DMS79 (cell line): ENCODE measurements at regions not wholly inside any gene's neighbourhood (a gene's known extent, or its start where the extent isn't known, plus 50 kb on each side); places are given as distances from the start of the nearest gene placed in this dataset.
"Not testable (repeated sequence)": the region's sequence is repeated elsewhere in the genome, so short reads cannot be mapped to it uniquely, and the experiment has no call there.

Source experiments
- DNase-seq: peaks from one replicate; lab custom pipeline; 2025; lab: John Stamatoyannopoulos, UW

DNA sequence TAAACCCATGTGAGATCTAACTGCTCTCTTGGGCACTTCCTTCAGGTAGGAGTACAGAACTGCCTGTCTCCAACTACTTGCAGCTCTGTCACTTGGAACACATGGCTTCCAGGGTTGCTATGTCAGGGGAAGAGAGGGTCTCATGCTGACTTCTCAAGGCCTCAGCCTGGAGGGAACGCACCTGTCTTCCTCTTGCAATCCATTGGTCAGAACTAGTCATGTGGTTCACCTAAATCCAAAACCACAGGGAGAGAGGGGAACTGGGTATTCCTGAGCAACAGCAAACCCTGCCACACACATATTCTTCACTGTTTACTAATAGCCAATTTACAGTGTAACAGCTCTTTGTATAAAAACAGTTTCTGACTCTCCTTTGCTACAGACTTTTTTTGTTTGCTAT is 206.1 kb downstream of the KCNJ2 start:
- no peak for DNase-seq

DNA sequence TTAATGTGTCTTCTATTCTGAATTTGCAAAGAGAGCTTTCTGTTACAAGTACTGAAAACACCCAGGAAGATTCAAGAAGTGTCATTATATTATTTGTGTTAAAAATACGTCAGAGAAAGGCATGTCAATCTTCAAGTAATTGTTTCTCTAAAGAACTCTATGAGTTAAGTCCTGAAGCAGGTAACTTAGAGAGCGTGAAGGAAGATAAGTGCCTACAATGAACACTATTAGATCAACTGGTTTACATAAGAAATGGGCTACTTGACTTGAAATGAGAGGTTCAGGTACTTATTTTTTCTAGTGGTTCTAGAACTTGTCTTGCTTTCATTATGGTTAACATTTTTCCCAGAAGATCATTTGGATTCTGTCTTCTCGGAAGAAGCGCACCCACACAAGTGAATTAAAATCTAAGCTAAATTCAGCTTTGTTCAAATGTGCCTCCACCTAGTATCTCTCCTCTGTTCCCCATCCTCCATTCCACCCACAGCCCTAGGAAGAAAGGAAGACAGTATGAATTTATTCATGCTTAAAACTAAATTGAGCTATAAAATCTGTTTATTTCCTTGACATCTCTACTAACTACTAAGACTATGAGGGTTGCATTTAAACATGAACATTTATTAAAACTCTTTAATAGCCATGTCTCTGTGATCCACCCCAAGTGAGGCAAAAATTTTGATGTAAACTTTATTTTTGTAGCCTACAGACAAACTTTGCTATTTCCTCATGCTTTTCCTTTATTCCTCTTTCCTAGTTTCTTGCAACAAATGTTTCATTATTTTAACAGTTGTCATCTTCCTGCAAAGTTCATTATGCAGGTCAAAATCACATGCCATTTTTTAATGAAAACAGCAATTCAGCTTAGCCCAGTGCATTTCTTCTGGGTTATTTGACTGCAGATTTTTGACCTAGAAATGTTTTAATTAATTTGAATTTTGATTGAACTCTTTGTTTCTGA is 206.8 kb downstream of the KCNJ2 start:
- no peak for DNase-seq

DNA sequence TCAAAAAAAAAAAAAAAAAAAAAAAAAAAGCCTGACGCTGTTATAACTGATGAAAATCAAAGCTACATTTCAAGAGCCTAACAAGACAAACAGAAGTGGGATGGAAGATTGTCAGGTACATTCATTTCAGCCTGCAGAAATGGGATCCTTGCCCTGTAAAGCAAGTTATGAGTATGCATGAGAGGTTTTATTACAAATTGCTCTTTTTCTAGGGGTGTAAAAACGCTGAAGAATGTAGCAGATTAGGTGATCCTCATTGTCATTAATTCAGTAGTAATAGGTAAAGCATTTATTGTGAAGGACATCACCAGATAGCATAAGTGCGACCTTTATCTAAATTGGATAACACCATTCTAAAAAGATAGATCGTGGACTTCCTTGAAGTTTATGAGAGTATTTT is 208.3 kb downstream of the KCNJ2 start:
- no peak for DNase-seq

DNA sequence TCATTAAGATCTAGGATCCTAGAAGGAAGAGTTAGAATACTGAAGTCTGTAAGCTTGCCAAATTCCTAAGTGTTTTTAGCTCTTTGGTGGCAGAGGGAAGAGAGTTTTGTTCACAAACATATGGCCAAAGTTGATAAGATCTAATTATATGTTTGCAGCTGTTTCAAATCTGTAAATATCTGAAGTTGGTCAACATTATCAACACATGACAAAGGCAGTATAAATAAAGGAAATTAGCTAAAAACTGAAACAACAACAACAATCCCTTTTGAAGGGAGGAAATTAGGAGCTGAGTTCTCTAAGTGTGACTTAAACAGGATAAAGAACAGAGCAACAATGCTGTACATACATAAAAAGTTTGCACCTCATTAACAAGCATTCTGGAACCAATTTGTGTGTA is 208.7 kb downstream of the KCNJ2 start:
- DNase-seq: no peak

DNA sequence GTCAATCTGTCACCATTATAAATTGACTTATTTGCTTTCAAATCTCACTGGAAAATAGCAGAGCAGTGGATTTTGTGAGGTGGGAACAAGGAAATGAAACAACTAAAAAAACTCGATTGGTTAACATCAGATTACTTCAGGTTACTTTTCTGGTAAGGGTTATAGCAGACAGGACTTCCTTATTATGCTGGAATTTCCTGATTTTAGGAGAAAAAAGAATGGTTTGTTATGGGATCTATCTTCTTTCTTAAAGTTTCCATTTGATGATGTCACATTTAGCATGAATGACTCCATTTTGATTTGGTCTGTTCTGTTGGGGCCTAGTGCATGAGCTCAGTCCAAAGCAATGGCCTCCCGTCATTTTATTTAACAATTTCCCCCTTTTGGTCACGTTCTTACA is 210.6 kb downstream of the KCNJ2 start:
- no peak for DNase-seq

DNA sequence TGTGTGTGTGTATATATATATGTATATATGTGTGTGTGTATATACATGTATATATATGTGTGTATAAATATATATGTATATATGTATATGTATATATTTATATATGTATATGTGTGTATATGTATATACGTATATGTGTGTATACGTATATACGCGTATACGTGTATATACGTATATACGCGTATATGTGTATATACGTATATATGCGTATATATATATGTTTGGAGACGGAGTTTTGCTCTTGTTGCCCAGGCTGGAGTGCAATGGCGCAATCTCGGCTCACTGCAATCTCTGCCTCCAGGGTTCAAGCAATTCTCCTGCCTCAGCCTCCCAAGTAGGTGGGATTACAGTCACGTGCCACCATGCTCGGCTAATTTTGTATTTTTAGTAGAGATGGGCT is 212.6 kb downstream of the KCNJ2 start:
- not testable (repeated sequence) for DNase-seq

DNA sequence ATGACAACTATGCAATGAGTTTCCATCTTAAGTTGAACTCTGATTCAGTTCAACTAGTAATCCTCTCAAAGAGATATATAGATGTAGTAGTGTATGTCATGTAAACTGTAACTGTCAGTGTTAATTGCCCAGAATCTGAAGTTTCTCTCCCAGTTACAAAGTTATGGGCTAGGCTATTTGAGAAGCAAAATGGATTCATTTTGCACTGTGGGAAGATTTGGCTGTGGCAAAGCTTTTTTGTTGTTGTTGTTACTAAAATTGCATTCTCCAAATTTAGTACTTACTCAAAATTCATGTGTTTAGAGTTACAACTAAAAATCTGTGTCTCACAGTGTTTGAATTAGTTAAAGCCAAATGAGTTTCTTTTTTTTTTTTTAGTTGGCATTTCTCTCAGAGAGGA is 219.0 kb downstream of the KCNJ2 start:
- no peak for DNase-seq

DNA sequence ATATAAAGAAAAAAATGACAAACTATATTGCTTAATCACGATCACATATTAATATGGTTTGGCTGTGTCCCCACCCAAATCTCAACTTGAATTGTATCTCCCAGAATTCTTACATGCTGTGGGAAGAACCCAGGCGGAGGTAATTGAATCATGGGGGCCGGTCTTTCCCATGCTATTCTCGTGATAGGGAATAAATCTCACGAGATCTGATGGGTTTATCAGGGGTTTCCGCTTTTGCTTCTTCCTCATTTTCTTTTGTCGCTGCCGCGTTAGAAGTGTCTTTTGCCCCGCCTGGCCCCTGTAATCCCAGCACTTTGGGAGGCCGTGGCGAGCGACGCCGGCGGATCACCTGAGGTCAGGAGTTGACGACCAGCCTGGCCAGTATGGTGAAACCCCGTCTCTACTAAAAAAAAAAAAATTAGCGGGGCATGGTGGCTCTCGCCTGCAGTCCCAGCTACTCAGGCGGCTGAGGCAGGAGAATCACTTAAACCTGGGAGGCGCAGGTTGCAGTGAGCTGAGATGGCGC is 220.0 kb downstream of the KCNJ2 start:
- DNase-seq: not testable (repeated sequence)

DNA sequence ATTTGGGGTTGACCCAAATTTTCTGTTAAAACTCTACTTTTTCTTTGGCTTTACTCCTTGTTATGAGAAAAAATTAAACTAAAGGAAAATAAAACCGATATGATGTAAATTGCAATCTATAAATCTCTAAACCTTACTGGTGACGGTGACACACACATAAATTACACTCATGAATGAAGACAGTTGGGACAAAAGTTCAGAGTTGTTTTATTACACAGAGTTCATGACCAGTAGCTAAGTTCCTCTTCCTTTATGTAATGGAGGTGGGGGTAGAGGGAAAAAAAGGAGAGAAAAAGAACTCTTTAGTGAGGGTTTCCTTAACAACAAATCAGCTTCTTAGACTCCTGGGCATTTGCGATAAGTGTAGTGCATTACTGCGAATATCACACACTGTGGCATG is 220.7 kb downstream of the KCNJ2 start:
- DNase-seq: no peak

DNA sequence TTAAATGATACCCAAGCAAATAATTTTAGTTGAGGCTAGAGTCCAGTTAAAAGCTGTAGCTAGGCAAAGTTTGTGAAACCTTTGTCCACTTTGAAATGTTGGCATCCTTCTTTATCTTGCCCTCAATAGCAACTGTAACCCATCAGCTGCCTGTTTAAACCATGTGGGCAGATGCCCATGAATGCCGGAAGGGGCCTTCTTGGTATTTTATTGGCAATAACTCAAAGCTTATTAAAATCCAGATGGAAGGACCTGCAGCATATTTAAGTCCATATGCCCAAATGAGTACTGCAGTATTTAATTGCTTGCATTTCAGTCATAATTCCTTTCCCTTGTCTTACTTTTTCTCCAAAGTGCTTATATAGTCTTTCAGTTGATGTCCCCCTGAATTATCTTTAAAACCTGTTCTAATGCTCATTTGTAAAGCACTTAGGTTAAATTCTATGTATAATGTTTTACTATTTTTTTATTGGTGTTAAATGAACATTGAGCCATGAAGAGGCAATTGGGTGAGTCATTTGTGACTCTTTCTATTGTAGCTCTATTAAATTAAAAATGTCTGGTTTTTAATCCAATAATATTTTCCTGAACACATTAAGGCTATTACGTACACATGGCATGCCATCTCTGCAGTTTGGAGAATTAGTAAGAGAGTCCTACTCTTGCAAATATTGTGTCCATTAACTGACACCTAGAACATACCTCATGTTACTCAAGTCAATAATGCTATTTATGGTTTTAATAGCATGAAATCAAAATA is 225.3 kb downstream of the KCNJ2 start:
- DNase-seq: no peak

DNA sequence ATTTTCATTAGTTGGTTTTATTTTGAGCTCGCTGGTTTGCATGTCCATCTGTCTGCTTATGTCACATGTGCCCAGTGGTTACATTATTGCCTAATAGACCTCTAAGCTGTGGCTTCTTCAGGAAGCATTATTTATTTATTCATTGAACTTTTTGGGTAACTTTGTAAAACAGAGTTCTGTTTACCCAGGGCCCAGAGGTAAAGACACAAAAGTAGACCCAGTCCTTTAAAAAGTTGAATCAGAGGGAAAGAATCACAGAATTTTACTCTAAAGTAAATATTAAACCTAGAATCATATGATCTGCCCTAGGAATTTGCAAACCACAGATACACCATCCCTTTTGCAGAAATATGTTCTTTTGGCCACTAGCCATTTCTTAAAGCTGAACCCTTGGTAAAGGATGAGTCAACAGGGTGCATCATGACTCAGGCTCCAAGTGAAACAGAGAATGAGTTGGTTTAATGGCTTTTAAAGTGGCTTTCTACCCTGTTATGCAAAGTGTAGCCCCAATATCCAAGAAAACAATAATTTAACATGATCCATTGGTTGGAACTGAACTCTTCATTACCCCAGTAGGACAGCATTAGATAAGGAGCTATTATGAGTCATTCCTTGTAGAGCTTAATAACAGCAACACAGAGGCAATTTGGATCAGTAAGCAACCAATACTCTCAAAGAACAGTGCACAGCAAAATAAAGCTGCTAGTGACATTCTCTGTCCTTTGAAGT is 236.3 kb downstream of the KCNJ2 start:
- no peak for DNase-seq

DNA sequence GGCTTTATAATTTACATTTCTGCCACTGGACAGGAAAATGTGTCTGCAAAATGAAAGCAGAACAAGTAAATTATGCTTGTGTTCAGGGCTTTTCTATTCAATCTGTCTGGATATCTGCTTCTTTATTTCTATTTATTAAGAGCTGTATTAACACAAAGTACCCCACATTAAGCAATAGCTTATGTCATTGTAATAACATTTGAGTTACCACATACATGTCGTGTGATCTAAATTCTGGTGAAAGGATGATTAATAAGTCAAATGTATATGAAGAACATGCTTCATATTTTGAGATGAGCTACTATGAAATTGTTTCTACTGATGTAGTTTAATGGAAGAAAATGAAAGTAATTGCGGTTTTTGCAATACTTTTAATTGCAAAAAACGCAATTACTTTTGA is 238.2 kb downstream of the KCNJ2 start:
- no peak for DNase-seq

DNA sequence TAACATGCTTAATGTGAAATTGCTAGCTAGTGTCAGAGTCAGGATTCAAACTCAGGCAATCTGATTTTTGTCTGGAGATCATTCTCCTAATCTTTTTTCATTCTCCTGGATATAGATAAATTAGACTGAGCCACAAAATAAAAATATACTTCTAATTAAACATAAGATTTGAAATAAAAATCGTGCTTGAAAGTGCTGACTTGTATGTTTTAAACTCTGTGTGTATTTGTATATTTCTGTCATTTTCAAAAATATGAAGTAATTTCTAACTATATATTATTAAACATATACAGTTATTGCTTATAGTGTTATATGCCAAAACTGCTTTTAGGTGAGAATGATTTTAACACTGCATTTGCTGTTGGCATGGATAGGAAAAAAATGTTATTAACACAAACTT is 239.4 kb downstream of the KCNJ2 start:
- DNase-seq: no peak

DNA sequence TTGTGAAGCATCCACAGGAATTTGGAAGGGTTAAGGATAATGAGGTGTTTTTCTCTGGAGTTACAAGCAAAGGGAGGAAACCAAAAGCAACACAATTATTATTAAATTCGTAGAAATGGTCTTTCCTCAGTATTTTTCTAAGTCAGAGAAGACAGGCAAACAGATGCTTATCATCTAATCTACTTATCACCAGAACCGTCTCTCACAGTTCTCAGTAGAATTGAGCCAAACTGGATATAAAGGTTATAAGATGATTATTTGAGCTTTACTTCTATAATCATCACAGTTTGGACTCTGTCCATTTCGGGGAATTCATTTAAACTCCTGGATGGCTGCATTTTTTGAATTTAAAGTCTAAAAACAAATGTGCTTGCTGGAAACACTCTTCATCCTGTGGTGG is 245.0 kb downstream of the KCNJ2 start:
- no peak for DNase-seq

DNA sequence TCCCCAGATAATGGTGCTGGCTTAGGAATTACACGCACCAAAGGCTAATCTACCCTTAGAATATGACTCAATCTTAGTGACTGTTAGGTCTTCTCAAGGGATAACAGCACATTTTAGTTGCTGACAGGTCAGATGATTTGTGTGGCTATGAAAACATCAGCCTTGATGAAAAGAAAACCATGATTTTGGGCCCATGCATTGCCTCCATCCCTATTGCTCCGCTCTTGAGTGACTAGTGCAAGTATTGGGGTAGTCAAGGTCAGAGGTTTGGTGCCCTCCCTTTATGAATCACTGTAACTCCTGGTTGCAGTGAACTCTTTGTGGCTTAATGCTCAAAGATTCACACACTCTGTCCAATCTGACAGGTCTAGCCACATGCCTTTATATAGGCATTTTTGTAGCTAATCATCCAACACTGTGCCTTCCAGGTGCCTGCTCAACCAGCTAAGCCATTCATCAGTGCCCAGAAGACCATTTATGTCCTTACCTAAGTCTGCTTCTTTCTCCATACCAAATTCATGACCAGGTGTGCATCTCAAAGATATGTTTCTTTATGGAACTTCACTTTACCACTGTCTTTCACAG is 251.6 kb downstream of the KCNJ2 start:
- no peak for DNase-seq

DNA sequence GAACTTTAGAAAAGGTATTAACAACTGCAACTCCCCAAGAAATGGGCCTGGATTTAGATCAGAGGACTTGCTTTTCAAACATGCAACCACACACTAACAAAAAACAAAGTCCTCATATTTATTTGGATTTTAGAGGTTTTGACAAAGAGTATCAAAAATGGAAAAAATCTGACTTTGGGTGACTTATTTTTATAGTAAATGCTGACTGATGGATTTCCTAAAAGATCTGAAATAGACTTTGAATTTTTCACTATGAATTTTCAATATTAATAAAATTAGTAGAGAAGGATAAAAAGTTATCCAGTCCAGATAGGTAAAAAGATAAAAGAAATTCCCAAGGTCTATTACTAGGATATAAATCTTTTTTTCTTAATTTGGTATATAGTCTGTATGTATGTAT is 253.5 kb downstream of the KCNJ2 start:
- DNase-seq: no peak

DNA sequence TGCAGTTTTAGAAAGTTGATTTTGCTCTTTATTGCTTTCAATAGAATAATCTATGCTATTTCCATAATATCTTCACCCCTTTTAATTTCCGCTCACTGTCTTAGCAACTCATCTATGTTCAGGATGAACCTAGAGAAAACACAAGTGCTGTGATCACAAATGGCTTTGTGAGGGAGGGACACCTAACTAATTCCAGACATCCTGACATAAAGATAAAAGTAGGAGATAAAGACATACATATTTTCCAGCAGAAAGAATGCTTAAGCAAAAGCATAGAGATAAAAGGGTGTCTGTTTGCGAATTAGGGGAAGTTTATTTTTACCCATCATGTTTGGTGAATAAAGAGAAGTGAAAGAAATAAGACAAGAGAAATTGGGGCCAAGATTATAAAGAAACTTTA is 254.2 kb downstream of the KCNJ2 start:
- no peak for DNase-seq

DNA sequence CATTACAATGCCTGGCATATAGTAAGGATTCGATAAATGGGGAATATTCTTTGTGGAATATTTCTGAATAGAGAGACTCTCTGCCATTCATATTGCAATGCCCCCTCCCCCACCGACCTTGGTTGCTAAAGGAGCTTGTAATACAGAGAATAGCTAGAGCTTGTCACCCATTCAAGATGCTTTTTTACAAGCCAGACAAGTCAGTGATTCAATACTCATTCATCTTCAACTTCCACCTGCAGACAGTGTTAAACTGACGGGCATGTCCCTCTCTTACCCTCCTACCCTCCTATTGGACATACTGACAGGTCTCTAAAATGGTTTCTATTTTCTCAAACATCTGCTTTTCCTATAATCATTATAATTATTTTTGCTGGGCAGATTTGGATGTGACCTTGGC is 257.4 kb downstream of the KCNJ2 start:
- no peak for DNase-seq

DNA sequence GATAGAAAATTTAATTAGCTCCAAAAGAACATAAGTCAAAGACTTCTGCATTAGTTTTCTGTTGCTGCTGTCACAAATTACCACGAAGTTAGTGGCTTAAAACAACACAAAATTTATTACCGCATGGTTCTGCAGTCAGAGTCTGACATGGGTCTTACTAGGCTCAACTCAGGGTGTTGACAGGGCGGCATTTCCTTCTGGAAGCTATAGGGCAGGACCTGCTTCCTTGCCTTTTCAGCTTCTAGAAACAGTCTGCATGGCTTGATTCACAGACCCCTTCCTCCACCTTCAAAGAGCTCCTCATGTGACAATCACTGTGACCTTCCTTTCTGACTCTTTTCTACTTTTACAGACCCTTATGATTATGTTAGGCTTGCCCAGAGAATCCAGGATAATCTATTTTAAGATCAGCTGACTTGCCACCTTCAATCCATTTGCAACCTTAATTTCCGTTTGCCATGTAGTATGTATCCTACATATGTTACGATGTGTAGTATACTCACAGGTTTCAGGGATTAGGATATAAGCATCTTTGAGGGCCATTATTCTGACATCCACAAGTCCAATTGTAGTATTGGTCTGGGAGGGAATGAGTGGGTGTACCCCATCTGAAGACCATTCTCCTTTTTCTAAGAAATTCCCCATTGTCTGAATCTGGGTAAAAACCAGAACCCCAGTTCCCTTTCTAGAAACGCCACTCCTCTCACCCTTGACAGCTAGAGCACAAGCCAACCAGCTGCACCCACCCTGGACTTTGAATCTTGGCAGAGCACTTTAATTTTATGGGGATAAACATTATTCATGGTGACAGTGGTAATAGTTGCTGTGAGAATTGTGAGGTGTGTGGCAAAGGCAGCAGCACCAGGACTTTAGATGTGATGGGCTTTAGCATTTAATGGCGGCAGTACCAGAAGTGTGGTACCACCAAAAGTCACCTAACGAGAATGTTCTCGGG is 265.5 kb downstream of the KCNJ2 start:
- no peak for DNase-seq

DNA sequence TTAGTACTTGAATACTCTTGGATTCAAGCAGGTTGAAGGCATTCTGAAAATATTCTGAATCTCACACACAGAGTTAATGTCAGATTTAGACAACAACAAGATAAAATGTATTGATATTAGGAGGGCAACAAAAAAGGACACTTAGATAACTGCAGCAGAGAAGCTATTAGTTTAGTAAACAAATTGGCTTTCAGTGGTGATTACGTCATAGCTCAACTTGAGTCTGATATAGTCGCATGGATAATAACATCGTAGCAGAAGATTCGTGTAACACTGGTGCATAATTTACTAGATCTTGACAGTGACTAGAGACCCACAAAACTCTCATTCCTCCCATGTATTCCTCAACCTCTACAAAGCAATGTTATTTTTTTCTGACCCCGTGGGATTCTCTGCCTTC is 268.3 kb downstream of the KCNJ2 start:
- DNase-seq: no peak

DNA sequence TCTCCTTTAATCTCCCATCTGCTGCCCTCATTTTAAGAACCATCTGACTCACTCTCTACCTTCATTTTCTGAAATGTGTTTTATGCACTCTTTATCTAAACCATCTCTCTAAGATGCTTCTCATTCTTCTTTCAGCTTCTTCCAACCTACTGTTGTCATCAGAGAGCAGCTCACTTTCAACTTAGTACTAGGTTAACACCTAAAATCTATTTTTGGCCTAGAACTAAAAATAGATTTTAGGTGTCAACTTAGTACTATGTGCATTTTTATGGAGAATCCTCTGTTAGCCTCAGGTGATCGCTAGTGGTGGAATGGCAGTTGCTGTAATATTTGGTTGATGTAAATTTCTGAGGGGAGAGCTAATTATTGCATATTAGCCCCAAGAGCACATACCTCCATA is 277.1 kb downstream of the KCNJ2 start:
- no peak for DNase-seq
